HAP-1 (cell line): ENCODE measurements at regions not wholly inside any gene's neighbourhood (a gene's known extent, or its start where the extent isn't known, plus 50 kb on each side); places are given as distances from the start of the nearest gene placed in this dataset.
A peak's percentile ranks its signal among the peaks of the same experiment; 100 is the strongest.

Source experiments
- DNase-seq, 2 experiments: peaks; one replicate each; pipeline ENCODE4 v3.0.0-alpha.2; 2016 to 2020; ENCODE audit warnings: low spot score in 2 of 2
- H3K27me3 ChIP-seq: fragments of 250-450 bp; sonication (Bioruptor Pico); 2 replicates; pipeline ENCODE4 v1.5.1; 2020; ENCODE audit warnings: low read depth, mild to moderate bottlenecking, moderate library complexity
- H3K36me3 ChIP-seq: fragments of 250-450 bp; sonication (Bioruptor Pico); replicated peaks from 2 replicates; pipeline ENCODE4 v1.5.1; 2020; ENCODE audit warnings: mild to moderate bottlenecking
- H3K4me1 ChIP-seq: fragments of 250-450 bp; sonication (Bioruptor Pico); 2 replicates; pipeline ENCODE4 v1.5.1; 2020; ENCODE audit warnings: mild to moderate bottlenecking
- H3K4me3 ChIP-seq: fragments of 250-450 bp; sonication (Bioruptor Pico); 2 replicates; pipeline ENCODE4 v1.5.1; 2020; ENCODE audit warnings: mild to moderate bottlenecking, moderate library complexity
- H3K9me3 ChIP-seq: fragments of 250-450 bp; sonication (Bioruptor Pico); 2 replicates; pipeline ENCODE4 v1.5.1; 2020; ENCODE audit warnings: mild to moderate bottlenecking, moderate library complexity
- in situ Hi-C: fragments of 300-500 bp; cut with MboI; formaldehyde crosslinking; loops from 3 replicates; pipeline ENCODE4 v1.14.3; 2020; ENCODE audit warnings: low sequenced_read_pairs, inconsistent platforms, mixed read lengths

GRCh38 chr16:85361441-85362118 is 249.3 kb upstream of the CIBAR2 start:
- H3K27me3 ChIP-seq = no peaks in the 10 kb centered on the region
- DNase-seq = no peak
- H3K4me3 ChIP-seq = no peak overlapping the region
- in situ Hi-C loops = no loop called here
- no peaks in the 10 kb centered on the region for H3K36me3 ChIP-seq
- H3K4me1 ChIP-seq = no peaks in the 10 kb centered on the region
- H3K9me3 ChIP-seq = no peaks in the 10 kb centered on the region

DNA sequence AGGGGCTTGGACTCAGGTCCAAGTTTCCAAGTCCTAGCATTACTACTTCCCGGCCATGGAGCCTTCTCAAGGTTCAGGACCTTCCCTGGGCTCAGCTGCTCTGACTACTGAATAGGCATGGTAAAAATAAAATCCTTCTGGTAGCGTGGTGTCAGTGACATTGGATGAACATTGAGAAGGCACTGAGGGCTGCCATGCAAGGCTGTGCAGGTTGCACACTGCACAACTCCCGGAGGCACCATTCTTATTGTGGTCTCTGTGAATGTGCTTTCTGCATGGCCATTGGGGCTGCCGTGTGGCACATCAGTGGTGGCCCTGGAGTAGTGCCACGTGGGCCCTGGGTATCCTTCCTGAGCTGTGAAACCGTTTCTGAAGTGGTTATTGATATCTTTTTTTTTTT is 250.2 kb upstream of the CIBAR2 start:
- H3K27me3 ChIP-seq = no peaks in the 10 kb centered on the region
- no peak overlapping the region for H3K4me3 ChIP-seq
- H3K36me3 ChIP-seq = no peaks in the 10 kb centered on the region
- H3K9me3 ChIP-seq = no peaks in the 10 kb centered on the region
- H3K4me1 ChIP-seq = no peaks in the 10 kb centered on the region
- in situ Hi-C loops = no loop called here
- DNase-seq = no peak

DNA sequence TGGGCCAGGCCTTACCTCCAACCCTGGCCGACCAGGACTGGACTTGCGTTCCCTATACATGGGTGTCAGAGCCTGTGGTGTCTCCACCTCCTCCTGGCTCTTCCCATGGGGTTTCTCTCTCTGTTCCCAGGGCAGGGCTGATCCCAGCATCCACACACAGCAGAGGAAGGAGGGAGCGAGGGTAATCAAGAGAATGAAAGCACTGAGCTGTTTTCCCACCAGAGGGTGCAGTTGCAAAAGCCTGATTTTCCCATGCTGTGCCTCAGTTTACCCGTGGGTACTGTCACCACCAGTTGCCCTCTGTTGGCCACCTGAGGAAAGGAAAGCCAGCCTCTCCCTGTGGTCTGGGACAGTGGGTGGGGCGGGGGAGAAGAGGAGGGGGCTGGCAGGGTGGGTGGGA is 249.7 kb upstream of the GSE1 start:
- Histone ChIP-seq H3K4me1 (no peaks in the 10 kb centered on the region), H3K27me3 (no peaks in the 10 kb centered on the region), H3K4me3 (no peak overlapping the region), H3K36me3 (no peaks in the 10 kb centered on the region), H3K9me3 (no peaks in the 10 kb centered on the region)
- in situ Hi-C loops = no loop called here
- DNase-seq = no peak

DNA sequence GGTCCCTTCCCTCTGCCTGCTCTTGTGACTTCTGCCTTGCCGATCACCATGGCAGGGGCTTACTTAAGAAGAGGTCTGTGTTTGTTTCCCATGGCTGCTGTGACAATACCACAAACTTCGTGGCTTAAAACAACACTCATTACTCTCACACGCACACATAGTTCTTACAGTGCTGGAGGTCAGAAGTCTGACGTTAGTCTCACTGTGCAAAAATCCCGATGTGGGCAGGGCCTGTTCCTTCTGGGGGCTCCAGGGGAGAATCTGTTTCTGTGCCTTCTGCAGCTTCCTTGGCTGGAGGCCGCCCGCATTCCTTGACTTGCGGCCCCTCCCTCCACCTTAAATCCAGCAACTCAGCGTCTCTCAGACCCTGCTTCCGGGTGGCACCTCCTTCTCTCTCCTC is 249.2 kb upstream of the GSE1 start:
- no peak for DNase-seq
- no peak overlapping the region for H3K4me3 ChIP-seq
- in situ Hi-C loops = no loop called here

DNA sequence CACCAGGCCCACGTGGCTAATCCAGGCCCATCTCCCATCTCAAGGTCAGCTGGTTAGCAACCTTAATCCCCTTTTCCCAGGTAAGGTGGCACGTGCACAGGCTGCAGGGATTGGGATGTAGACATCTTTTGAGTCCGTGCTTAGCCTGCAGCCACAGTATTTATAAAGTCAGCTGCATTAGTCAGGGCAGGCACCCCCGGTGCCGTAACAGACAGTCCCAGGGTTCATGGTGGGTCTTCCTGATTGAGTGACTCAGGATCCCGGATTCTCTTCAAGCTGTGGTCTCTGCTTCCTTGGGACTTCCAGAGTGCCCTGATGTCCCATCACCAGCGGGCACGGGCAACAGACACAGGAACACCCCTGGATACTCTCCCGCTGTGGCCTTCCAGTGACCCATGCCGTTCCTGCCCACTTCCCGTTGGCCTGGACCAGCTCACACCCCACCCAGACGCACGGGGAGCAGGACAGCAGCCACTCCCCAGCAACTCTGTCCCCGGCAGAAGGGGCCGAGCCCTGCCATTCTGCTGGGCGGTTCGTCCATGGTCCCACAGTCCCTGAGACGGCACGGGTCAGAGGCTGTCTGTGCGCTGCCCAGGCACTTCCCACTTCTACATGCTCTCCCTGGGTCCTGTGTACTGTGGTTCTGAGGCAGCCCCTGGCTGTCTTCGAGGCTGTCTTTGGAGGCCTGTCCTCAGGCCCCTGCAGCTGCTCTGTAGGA is 248.6 kb upstream of the GSE1 start:
- in situ Hi-C loops = no loop called here
- Histone ChIP-seq H3K4me3 (no peak overlapping the region), H3K4me1 (no peaks in the 10 kb centered on the region), H3K36me3 (no peaks in the 10 kb centered on the region), H3K9me3 (no peaks in the 10 kb centered on the region), H3K27me3 (no peaks in the 10 kb centered on the region)
- DNase-seq = no peak

More for the DNA sequence above, 249.2 kb upstream of the GSE1 start:
- no peaks in the 10 kb centered on the region for H3K27me3 ChIP-seq
- no peaks in the 10 kb centered on the region for H3K9me3 ChIP-seq
- no peaks in the 10 kb centered on the region for H3K4me1 ChIP-seq
- H3K36me3 ChIP-seq = no peaks in the 10 kb centered on the region

DNA sequence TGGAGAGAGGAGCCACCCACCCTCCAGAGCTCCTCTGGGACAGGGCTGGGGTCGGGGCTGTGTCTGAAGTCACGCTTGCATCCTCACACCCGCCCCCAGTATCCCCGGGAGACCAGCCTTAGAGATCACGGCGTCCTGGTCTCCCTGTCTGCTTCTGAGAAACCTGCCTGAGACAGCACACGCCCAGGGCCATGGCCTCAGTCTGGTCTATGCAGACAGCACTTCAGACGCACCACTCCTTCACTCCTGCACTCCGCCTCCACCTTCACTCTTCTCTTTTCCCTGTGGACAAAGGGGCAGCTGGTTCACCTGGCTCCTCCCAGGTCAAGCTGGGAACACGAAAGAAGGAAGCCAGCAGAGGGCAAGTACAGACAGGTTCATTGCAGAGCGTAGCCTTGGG is 248.0 kb upstream of the GSE1 start:
- Histone ChIP-seq H3K4me3 (no peak overlapping the region), H3K36me3 (no peaks in the 10 kb centered on the region), H3K4me1 (no peaks in the 10 kb centered on the region), H3K27me3 (no peaks in the 10 kb centered on the region), H3K9me3 (no peaks in the 10 kb centered on the region)
- DNase-seq = no peak
- in situ Hi-C loops = no loop called here

DNA sequence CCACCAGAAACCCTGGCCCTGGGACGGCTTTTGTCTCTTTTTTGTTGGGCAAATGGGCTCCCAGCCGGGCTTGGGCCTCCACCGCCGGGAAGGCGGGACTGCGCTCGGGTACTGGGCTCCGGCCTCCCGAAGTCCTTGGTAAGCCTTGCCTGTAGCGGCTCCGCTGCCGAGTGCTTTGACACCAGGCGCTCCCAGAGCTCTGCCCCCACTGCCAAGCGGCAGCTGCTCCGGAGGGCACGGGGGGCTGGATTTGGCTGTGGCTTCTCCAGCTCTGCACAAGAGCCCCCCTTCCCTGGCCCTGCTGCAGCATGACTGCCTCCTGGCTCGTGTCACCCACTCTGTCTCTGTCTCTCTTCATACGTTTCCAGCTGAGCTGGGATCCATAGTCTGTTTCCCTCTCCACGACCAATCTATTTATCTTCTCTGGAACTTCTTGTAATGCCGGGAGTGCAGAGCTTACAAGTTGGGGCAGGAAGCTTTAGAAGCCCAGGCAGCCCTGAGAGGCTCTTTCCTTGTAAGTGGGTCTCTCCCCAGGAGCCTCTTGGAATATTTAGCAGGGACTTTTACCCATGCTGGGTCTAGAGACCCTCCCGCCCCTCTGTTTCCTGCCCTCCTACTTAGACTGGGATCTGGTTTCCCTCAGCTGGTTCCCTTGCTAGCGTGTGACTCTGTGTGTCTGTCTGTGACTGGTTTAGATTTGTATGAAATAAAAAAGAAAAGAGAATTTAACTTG is 246.9 kb upstream of the GSE1 start:
- DNase-seq = no peak
- in situ Hi-C loops = no loop called here

GRCh38 chr16:85367485-85367884 is 245.6 kb upstream of the GSE1 start:
- H3K9me3 ChIP-seq = no peaks in the 10 kb centered on the region
- in situ Hi-C loops = no loop called here
- no peaks in the 10 kb centered on the region for H3K4me1 ChIP-seq
- no peak for DNase-seq
- no peaks in the 10 kb centered on the region for H3K36me3 ChIP-seq
- H3K27me3 ChIP-seq = no peaks in the 10 kb centered on the region
- no peak overlapping the region for H3K4me3 ChIP-seq

More for the DNA sequence above, 246.9 kb upstream of the GSE1 start:
- Histone ChIP-seq H3K4me3 (no peak overlapping the region), H3K4me1 (no peaks in the 10 kb centered on the region), H3K9me3 (no peaks in the 10 kb centered on the region), H3K36me3 (no peaks in the 10 kb centered on the region), H3K27me3 (no peaks in the 10 kb centered on the region)

DNA sequence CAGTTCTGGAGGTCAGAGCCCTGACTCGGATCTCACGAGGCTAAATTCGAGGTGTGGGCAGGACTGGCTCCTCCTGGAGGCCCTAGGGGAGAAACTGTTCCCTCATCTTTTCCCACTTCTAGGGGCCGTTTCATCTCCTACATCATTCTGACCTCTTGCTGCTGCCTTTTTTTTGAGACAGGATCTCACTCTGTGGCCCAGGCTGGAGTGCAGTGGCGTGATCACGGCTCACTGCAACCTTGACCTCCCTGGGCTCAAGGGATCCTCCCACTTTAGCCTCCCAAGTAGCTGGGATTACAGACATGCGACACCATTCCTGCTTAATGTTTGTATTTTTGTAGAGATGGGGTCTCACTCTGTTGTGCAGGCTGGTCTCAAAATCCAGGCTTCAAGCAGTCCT is 244.1 kb upstream of the GSE1 start:
- H3K27me3 ChIP-seq = no peaks in the 10 kb centered on the region
- no peaks in the 10 kb centered on the region for H3K4me1 ChIP-seq
- no peak overlapping the region for H3K4me3 ChIP-seq
- H3K36me3 ChIP-seq = no peaks in the 10 kb centered on the region
- no peak for DNase-seq
- in situ Hi-C loops = no loop called here
- H3K9me3 ChIP-seq = no peaks in the 10 kb centered on the region

DNA sequence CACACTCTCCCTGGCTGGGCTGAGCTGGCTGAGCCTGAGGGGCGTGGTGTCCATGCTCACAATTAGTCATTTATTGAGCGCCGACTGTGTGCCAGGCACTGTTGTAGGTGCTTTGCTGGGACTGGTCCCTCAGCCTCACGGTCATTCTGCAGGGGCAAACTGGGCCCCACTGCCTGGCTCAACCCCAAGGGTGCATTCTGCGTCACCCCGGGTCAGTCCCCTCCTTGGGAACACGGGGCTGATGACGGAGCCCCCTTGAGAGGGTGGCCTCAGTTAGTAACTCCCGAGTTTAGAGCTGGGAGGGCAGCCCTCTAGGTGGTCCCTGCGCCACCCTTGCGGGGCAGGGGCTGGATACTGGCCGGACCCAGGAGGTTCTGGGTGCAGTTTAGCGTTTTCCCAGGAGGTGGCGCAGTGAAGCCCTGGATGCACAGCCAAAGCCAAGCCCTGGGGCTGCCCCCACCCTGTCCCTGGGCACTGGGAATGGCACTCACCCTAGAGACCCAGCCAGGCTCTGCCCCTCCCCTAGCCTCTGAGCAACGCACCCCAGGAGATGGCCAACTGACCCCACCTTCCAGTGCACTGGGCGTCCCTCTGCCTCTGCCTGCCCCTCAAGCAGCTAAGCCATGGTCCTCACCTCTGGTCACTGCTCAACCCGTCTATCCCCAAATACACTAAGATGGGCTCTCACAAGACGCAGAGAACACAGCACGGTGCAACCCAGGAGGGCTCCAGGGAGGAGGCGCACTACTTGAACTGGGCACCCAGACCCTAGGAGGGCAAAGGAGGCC is 243.2 kb upstream of the GSE1 start:
- no peak overlapping the region for H3K4me3 ChIP-seq
- DNase-seq = peak in 1 of 2 experiments; percentile 85
- in situ Hi-C loops = no loop called here
- no peaks in the 10 kb centered on the region for H3K9me3 ChIP-seq
- H3K27me3 ChIP-seq = no peaks in the 10 kb centered on the region
- no peaks in the 10 kb centered on the region for H3K36me3 ChIP-seq
- H3K4me1 ChIP-seq = no peaks in the 10 kb centered on the region

DNA sequence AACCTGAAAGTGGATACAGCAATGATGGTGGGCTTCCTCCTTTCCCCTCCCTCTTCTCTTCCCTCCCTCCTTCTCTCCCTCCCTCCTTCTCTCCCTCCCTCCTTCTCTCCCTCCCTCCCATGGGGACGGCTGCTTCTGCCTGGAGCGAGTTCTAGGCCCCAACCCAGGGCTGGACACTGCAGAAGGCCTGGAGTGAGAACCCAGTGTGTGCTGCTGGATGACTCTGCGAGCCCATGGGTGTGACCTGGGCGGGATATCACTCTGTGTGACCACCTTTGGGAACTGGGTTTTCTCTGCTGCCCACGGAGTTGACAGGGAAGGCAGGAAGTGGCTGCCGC is 242.6 kb upstream of the GSE1 start:
- no peaks in the 10 kb centered on the region for H3K27me3 ChIP-seq
- in situ Hi-C loops = no loop called here
- no peak for DNase-seq

GRCh38 chr16:85370881-85371651 is 242.1 kb upstream of the GSE1 start:
- H3K9me3 ChIP-seq = no peaks in the 10 kb centered on the region
- in situ Hi-C loops = no loop called here
- DNase-seq = no peak
- H3K4me1 ChIP-seq = no peaks in the 10 kb centered on the region
- H3K27me3 ChIP-seq = no peaks in the 10 kb centered on the region
- no peak overlapping the region for H3K4me3 ChIP-seq
- no peaks in the 10 kb centered on the region for H3K36me3 ChIP-seq

More for the DNA sequence above, 242.6 kb upstream of the GSE1 start:
- no peaks in the 10 kb centered on the region for H3K9me3 ChIP-seq
- H3K4me1 ChIP-seq = no peaks in the 10 kb centered on the region
- no peak overlapping the region for H3K4me3 ChIP-seq
- no peaks in the 10 kb centered on the region for H3K36me3 ChIP-seq

GRCh38 chr16:85371948-85372347 is 241.2 kb upstream of the GSE1 start:
- H3K4me1 ChIP-seq = no peaks in the 10 kb centered on the region
- in situ Hi-C loops = no loop called here

More at GRCh38 chr16:85371948-85372347, 241.2 kb upstream of the GSE1 start:
- no peaks in the 10 kb centered on the region for H3K9me3 ChIP-seq
- no peaks in the 10 kb centered on the region for H3K36me3 ChIP-seq
- no peak overlapping the region for H3K4me3 ChIP-seq
- DNase-seq = no peak
- H3K27me3 ChIP-seq = no peaks in the 10 kb centered on the region
